SIG-M5 treated with dmso at 0.1 percent for 504 hours (cell line): ENCODE measurements at regions not wholly inside any gene's neighbourhood (a gene's known extent, or its start where the extent isn't known, plus 50 kb on each side); places are given as distances from the start of the nearest gene placed in this dataset.
"Not testable (repeated sequence)": the region's sequence is repeated elsewhere in the genome, so short reads cannot be mapped to it uniquely, and the experiment has no call there.

Experiments
- DNase-seq: peaks from one replicate; lab custom pipeline; 2025; ENCODE audit not compliant: unreplicated experiment; lab: John Stamatoyannopoulos, UW

GRCh38 chr13:104650431-104650830 lies 1584.2 kb upstream of the SLC10A2 start:
- no peak for DNase-seq

- no peak for DNase-seq
Observed at GRCh38 chr13:104648291-104648690, 1582.1 kb upstream of the SLC10A2 start.

GRCh38 chr13:104645786-104646185 lies 1579.6 kb upstream of the SLC10A2 start:
- no peak for DNase-seq

- DNase-seq: no peak
Observed at GRCh38 chr13:104641309-104641708, 1575.1 kb upstream of the SLC10A2 start.

GRCh38 chr13:104635879-104636278 lies 1569.7 kb upstream of the SLC10A2 start:
- DNase-seq: no peak

- DNase-seq: no peak
Observed at GRCh38 chr13:104634016-104634415, 1567.8 kb upstream of the SLC10A2 start.

- no peak for DNase-seq
Observed at GRCh38 chr13:104632736-104633135, 1566.5 kb upstream of the SLC10A2 start.

GRCh38 chr13:104625201-104625600 lies 1559.0 kb upstream of the SLC10A2 start:
- DNase-seq: no peak

- no peak for DNase-seq
Observed at GRCh38 chr13:104616990-104617389, 1550.8 kb upstream of the SLC10A2 start.

- DNase-seq: no peak
Observed at GRCh38 chr13:104614361-104615145, 1548.3 kb upstream of the SLC10A2 start.

GRCh38 chr13:104608331-104608730 lies 1542.1 kb upstream of the SLC10A2 start:
- no peak for DNase-seq

GRCh38 chr13:104605435-104605834 lies 1539.2 kb upstream of the SLC10A2 start:
- DNase-seq: not testable (repeated sequence)

- no peak for DNase-seq
Observed at GRCh38 chr13:104597546-104598180, 1531.4 kb upstream of the SLC10A2 start.

- DNase-seq: no peak
Observed at GRCh38 chr13:104595511-104595910, 1529.3 kb upstream of the SLC10A2 start.

GRCh38 chr13:104594806-104595205 lies 1528.6 kb upstream of the SLC10A2 start:
- no peak for DNase-seq

GRCh38 chr13:104593693-104594092 lies 1527.5 kb upstream of the SLC10A2 start:
- no peak for DNase-seq

- DNase-seq: no peak
Observed at GRCh38 chr13:104593251-104593576, 1527.0 kb upstream of the SLC10A2 start.

GRCh38 chr13:104592545-104593250 lies 1526.5 kb upstream of the SLC10A2 start:
- DNase-seq: no peak

GRCh38 chr13:104592127-104592526 lies 1525.9 kb upstream of the SLC10A2 start:
- DNase-seq: no peak

- DNase-seq: no peak
Observed at GRCh38 chr13:104586051-104586746, 1520.0 kb upstream of the SLC10A2 start.

GRCh38 chr13:104584481-104584880 lies 1518.3 kb upstream of the SLC10A2 start:
- DNase-seq: no peak
